Activated CD8-positive, alpha-beta T cell treated with anti-CD3 and anti-CD28 coated beads for 36 hours (primary cell): ENCODE measurements at regions not wholly inside any gene's neighbourhood (a gene's known extent, or its start where the extent isn't known, plus 50 kb on each side); places are given as distances from the start of the nearest gene placed in this dataset.

Source experiments
- ATAC-seq: fragments of 200-7000 bp; cut with Tn5 transposase; one replicate; pipeline ENCODE4 v1.10.0; 2021; ENCODE audit warnings: mild to moderate bottlenecking, moderate library complexity
- CTCF ChIA-PET: fragments of 350-600 bp; sonication (Branson Sonifier 250); formaldehyde crosslinking; loops from one replicate; lab custom pipeline; 2021; ENCODE audit warnings: antibody characterized with exemption; lab: Charles Lee
- POLR2A ChIA-PET: fragments of 350-600 bp; sonication (Branson Sonifier 250); formaldehyde crosslinking; loops from one replicate; lab custom pipeline; 2021; ENCODE audit warnings: antibody characterized with exemption; lab: Charles Lee
- DNase-seq: peaks from one replicate; pipeline ENCODE4 v3.0.0-alpha.2; 2020
- H3K27ac Mint-ChIP-seq: one replicate; pipeline ENCODE4 v1.8.0; 2021; ENCODE audit warnings: mild to moderate bottlenecking, mixed read lengths
- H3K27me3 Mint-ChIP-seq: one replicate; pipeline ENCODE4 v1.8.0; 2021; ENCODE audit warnings: mixed read lengths
- H3K36me3 Mint-ChIP-seq: one replicate; pipeline ENCODE4 v1.8.0; 2021; ENCODE audit warnings: low read depth, mixed read lengths
- H3K4me1 Mint-ChIP-seq: one replicate; pipeline ENCODE4 v1.8.0; 2021; ENCODE audit warnings: low read depth, mixed read lengths
- H3K4me3 Mint-ChIP-seq: one replicate; pipeline ENCODE4 v1.8.0; 2021; ENCODE audit warnings: mild to moderate bottlenecking, moderate library complexity, mixed read lengths
- H3K9me3 Mint-ChIP-seq: one replicate; pipeline ENCODE4 v1.8.0; 2021; ENCODE audit warnings: mixed read lengths
- intact Hi-C: fragments of 100-400 bp; cut with micrococcal nuclease; formaldehyde crosslinking; loops from one replicate; pipeline ENCODE4 v1.10.0; 2022
- TF ChIP-seq, protein P1 (sequence below): fragments of 200-600 bp; IDR thresholded peaks from one replicate; pipeline ENCODE4 v1.8.0; 2022; ENCODE audit warnings: antibody characterized with exemption, mild to moderate bottlenecking

- H3K36me3 Mint-ChIP-seq: peaks cover 2% of the 10 kb centered on the region
- no peaks in the 10 kb centered on the region for H3K27me3 Mint-ChIP-seq
- TF ChIP-seq, protein P1, sequence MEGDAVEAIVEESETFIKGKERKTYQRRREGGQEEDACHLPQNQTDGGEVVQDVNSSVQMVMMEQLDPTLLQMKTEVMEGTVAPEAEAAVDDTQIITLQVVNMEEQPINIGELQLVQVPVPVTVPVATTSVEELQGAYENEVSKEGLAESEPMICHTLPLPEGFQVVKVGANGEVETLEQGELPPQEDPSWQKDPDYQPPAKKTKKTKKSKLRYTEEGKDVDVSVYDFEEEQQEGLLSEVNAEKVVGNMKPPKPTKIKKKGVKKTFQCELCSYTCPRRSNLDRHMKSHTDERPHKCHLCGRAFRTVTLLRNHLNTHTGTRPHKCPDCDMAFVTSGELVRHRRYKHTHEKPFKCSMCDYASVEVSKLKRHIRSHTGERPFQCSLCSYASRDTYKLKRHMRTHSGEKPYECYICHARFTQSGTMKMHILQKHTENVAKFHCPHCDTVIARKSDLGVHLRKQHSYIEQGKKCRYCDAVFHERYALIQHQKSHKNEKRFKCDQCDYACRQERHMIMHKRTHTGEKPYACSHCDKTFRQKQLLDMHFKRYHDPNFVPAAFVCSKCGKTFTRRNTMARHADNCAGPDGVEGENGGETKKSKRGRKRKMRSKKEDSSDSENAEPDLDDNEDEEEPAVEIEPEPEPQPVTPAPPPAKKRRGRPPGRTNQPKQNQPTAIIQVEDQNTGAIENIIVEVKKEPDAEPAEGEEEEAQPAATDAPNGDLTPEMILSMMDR: no peak
- H3K27ac Mint-ChIP-seq: peak overlapping the region; percentile 78
- H3K4me3 Mint-ChIP-seq: peak overlapping the region; percentile 54
- ChIA-PET POLR2A (interaction anchor here (0.6 to 1.9 kb wide), 11 partner anchors 10 to 102 kb away, joined by 3 to 6 read pairs (median 3); no protein-coding TSS in a partner anchor), CTCF (interaction anchor here (0.9 to 2.4 kb wide), 6 partner anchors 9 to 62 kb away, joined by 3 to 6 read pairs (median 4); no protein-coding TSS in a partner anchor)
- H3K4me1 Mint-ChIP-seq: peaks cover 61% of the 10 kb centered on the region
- intact Hi-C loops: no loop called here
- ATAC-seq: peak; percentile 93
- peak; percentile 78 for DNase-seq
- peaks cover 3% of the 10 kb centered on the region for H3K9me3 Mint-ChIP-seq
These were observed 235.1 kb downstream of the UACA start for GRCh38 chr15:70528270-70528706.

DNA sequence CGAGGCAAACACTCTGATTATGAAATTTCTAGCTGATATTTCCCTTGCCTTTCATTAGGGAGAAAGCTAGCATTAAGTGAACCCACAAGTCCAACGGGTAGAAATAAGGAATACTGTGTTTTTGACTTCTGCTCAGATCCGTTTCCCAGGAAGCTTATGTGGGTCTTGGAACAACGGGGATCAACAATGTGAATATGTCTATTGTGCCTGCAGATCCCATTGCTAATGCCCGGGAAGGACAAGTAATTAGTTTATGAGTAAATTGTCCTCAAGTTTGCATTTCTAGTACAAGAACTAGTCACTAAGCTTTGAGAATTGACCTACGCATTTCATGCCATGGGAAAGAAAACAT, 236.4 kb downstream of the UACA start:
- Mint-ChIP-seq H3K4me3 (no peak overlapping the region), H3K27ac (no peak overlapping the region)
- no peak for DNase-seq

DNA sequence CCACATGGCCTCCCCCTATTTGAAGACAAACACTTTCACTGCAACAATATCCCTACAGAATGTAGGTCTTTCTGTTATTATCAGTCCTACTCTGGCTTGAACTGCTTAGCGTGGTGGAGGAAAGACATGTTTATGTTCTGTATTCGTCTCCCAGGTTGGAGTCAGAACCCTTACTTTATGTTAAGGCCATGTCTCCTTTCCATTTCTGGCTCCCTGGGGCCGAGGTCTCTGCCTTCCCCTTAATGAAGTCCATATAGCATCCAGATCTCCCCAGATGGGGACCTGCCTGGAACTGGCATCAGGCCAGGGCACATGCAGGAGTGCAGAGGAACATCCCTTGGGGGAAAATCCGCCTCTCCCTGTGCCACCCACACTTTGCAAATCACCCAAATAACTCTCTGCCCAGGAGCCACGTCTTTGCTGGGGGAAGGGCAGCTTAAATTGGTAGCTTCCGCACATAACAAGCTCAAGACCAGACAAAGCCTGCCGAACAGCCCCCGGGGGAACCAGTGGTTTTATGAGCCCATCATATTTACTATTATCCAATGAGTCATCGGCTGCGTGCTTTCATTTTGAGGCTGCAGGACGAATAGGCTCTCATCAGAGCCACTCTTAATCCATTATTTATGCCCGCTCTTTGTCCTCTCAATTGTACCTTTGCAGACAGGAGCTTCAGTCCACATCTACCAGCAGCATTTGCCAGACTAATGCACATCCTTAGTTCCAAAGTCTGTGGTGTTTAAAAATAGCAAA, 237.0 kb downstream of the UACA start:
- peak; percentile 60 for DNase-seq
- H3K4me3 Mint-ChIP-seq: no peak overlapping the region
- POLR2A ChIA-PET: interaction anchor here (0.8 to 1.0 kb wide), 3 partner anchors 14 to 438 kb away, joined by 3 read pairs; no protein-coding TSS in a partner anchor
- intact Hi-C loops: no loop called here
- CTCF ChIA-PET: interaction anchor here (0.9 to 2.4 kb wide), 5 partner anchors 13 to 59 kb away, joined by 3 to 6 read pairs (median 3); no protein-coding TSS in a partner anchor
- H3K27ac Mint-ChIP-seq: no peak overlapping the region
- H3K4me1 Mint-ChIP-seq: peaks cover 53% of the 10 kb centered on the region
- H3K36me3 Mint-ChIP-seq: peaks cover 2% of the 10 kb centered on the region
- ATAC-seq: peak; percentile 19
- peaks cover 3% of the 10 kb centered on the region for H3K9me3 Mint-ChIP-seq
- TF ChIP-seq, protein P1: no peak
- no peaks in the 10 kb centered on the region for H3K27me3 Mint-ChIP-seq

More for the DNA sequence above, 236.4 kb downstream of the UACA start:
- ChIA-PET CTCF (interaction anchor here (0.9 to 2.4 kb wide), 5 partner anchors 14 to 58 kb away, joined by 3 to 6 read pairs (median 3); no protein-coding TSS in a partner anchor), POLR2A (interaction anchor here (0.8 to 1.0 kb wide), 3 partner anchors 14 to 438 kb away, joined by 3 read pairs; no protein-coding TSS in a partner anchor)
- Mint-ChIP-seq H3K36me3 (peaks cover 2% of the 10 kb centered on the region), H3K9me3 (peaks cover 3% of the 10 kb centered on the region), H3K4me1 (peaks cover 57% of the 10 kb centered on the region), H3K27me3 (no peaks in the 10 kb centered on the region)
- TF ChIP-seq, protein P1: no peak
- intact Hi-C loops: no loop called here
- ATAC-seq: no peak

- no peak overlapping the region for H3K27ac Mint-ChIP-seq
- peaks cover 2% of the 10 kb centered on the region for H3K36me3 Mint-ChIP-seq
- H3K9me3 Mint-ChIP-seq: peaks cover 3% of the 10 kb centered on the region
- TF ChIP-seq, protein P1: no peak
- ATAC-seq: no peak
- H3K4me3 Mint-ChIP-seq: no peak overlapping the region
- POLR2A ChIA-PET: no interaction called here
- no peaks in the 10 kb centered on the region for H3K27me3 Mint-ChIP-seq
- CTCF ChIA-PET: no interaction called here
- intact Hi-C loops: no loop called here
- H3K4me1 Mint-ChIP-seq: peaks cover 51% of the 10 kb centered on the region
- DNase-seq: no peak
These were observed 237.8 kb downstream of the UACA start for GRCh38 chr15:70525551-70525950.

DNA sequence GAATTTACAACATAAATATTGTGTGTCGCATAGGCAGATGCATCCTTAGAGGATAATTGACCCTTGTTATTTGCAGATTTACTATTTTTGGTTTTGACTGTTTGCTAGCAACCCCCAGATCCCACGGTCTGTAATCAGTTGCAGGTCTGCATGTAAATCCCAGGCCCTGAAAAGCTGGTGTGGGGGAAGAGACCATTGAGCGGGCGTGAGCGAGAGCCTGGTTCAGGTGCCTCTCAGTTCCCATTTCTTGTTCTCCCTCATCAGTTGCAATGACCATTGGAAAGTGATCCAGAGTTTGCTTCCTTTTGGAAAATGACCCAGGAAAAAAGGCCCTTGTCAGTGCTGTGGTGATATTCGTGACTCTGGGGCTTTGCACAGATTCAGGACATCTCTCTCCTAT, 238.9 kb downstream of the UACA start:
- peaks cover 2% of the 10 kb centered on the region for H3K36me3 Mint-ChIP-seq
- DNase-seq (no peak), ATAC-seq (no peak)
- intact Hi-C loops: no loop called here
- TF ChIP-seq, protein P1: no peak
- POLR2A ChIA-PET: interaction anchor here (0.6 to 2.3 kb wide), 3 partner anchors 15 to 49 kb away, joined by 3 to 8 read pairs (median 4); no protein-coding TSS in a partner anchor
- H3K4me3 Mint-ChIP-seq: no peak overlapping the region
- H3K9me3 Mint-ChIP-seq: peaks cover 3% of the 10 kb centered on the region
- CTCF ChIA-PET: no interaction called here
- no peaks in the 10 kb centered on the region for H3K27me3 Mint-ChIP-seq
- peaks cover 41% of the 10 kb centered on the region for H3K4me1 Mint-ChIP-seq
- H3K27ac Mint-ChIP-seq: no peak overlapping the region
